WTC11 (cell line): ENCODE measurements at regions not wholly inside any gene's neighbourhood (a gene's known extent, or its start where the extent isn't known, plus 50 kb on each side); places are given as distances from the start of the nearest gene placed in this dataset.

Experiments
- ATAC-seq: fragments of 200-7000 bp; cut with Tn5 transposase; 2 replicates; pipeline ENCODE4 v1.10.0; 2021; ENCODE audit warnings: mild to moderate bottlenecking, moderate library complexity
- CTCF ChIA-PET: fragments of 300-600 bp; sonication (Branson Sonifier 250); formaldehyde crosslinking; loops from one replicate; lab custom pipeline; 2021; ENCODE audit warnings: antibody characterized with exemption; lab: Charles Lee
- POLR2A ChIA-PET: fragments of 350-600 bp; sonication (Branson Sonifier 250); formaldehyde crosslinking; loops from one replicate; lab custom pipeline; 2021; ENCODE audit warnings: antibody characterized with exemption; lab: Charles Lee
- DNase-seq: peaks from one replicate; pipeline ENCODE4 v3.0.0; 2021; ENCODE audit warnings: low spot score
- H3K27ac Mint-ChIP-seq: 2 replicates; pipeline ENCODE4 v1.8.0; 2021; ENCODE audit warnings: mixed read lengths
- H3K27me3 Mint-ChIP-seq: 2 replicates; pipeline ENCODE4 v1.8.0; 2021; ENCODE audit warnings: low read depth, mild to moderate bottlenecking, moderate library complexity, mixed read lengths
- H3K36me3 Mint-ChIP-seq: 2 replicates; pipeline ENCODE4 v1.8.0; 2021; ENCODE audit warnings: mixed read lengths
- H3K4me1 Mint-ChIP-seq: 2 replicates; pipeline ENCODE4 v1.8.0; 2022; ENCODE audit warnings: mixed read lengths
- H3K4me3 Mint-ChIP-seq: 2 replicates; pipeline ENCODE4 v1.8.0; 2021; ENCODE audit warnings: mild to moderate bottlenecking, moderate library complexity, mixed read lengths
- H3K9me3 Mint-ChIP-seq: 2 replicates; pipeline ENCODE4 v1.8.0; 2021; ENCODE audit warnings: mixed read lengths
- AR ChIP-seq: fragments of 250-450 bp; sonication (Bioruptor Pico); IDR thresholded peaks from 2 replicates; pipeline ENCODE4 v1.9.0; 2021; ENCODE audit warnings: mild to moderate bottlenecking
- ARID4B ChIP-seq: sonication (generic); formaldehyde crosslinking; IDR thresholded peaks from 2 replicates; pipeline ENCODE4 v1.8.0; 2023; ENCODE audit warnings: missing genetic modification reagents, mild to moderate bottlenecking, borderline replicate concordance
- CTCF ChIP-seq: fragments of 200-600 bp; IDR thresholded peaks from 2 replicates; pipeline ENCODE4 v1.8.0; 2022; ENCODE audit warnings: antibody characterized with exemption
- ELF4 ChIP-seq: sonication (generic); formaldehyde crosslinking; IDR thresholded peaks from 2 replicates; pipeline ENCODE4 v1.8.1; 2022; ENCODE audit warnings: low read depth, mild to moderate bottlenecking, moderate library complexity, missing genetic modification reagents
- FOXK1 ChIP-seq: sonication (generic); formaldehyde crosslinking; IDR thresholded peaks from 2 replicates; pipeline ENCODE4 v1.8.0; 2022; ENCODE audit warnings: mild to moderate bottlenecking, moderate library complexity, missing genetic modification reagents
- HMGXB4 ChIP-seq: sonication (generic); formaldehyde crosslinking; IDR thresholded peaks from 2 replicates; pipeline ENCODE4 v1.8.1; 2023; ENCODE audit warnings: mild to moderate bottlenecking, moderate library complexity, missing genetic modification reagents
- IRF2 ChIP-seq: sonication (generic); formaldehyde crosslinking; IDR thresholded peaks from 2 replicates; pipeline ENCODE4 v1.8.0; 2022; ENCODE audit warnings: low read depth, missing genetic modification reagents, borderline replicate concordance
- KAT7 ChIP-seq: sonication (generic); formaldehyde crosslinking; IDR thresholded peaks from 2 replicates; pipeline ENCODE4 v1.8.1; 2023; ENCODE audit warnings: missing genetic modification reagents, mild to moderate bottlenecking, borderline replicate concordance
- MLX ChIP-seq: sonication (generic); formaldehyde crosslinking; IDR thresholded peaks from 2 replicates; pipeline ENCODE4 v1.8.1; 2023; ENCODE audit warnings: mild to moderate bottlenecking, missing genetic modification reagents, moderate library complexity
- MXD4 ChIP-seq: fragments of 250-450 bp; sonication (Bioruptor Pico); IDR thresholded peaks from 2 replicates; pipeline ENCODE4 v1.8.0; 2021; ENCODE audit warnings: mild to moderate bottlenecking, moderate library complexity, borderline replicate concordance
- NFYB ChIP-seq: sonication (generic); formaldehyde crosslinking; conservative IDR thresholded peaks from 2 replicates; pipeline ENCODE4 v1.8.0; 2022; ENCODE audit warnings: low read depth, missing genetic modification reagents
- NR2C2 ChIP-seq: sonication (generic); formaldehyde crosslinking; IDR thresholded peaks from 2 replicates; pipeline ENCODE4 v1.8.0; 2022; ENCODE audit warnings: mild to moderate bottlenecking, missing genetic modification reagents
- OVOL2 ChIP-seq: fragments of 250-450 bp; sonication (Bioruptor Pico); IDR thresholded peaks from 2 replicates; pipeline ENCODE4 v1.9.0; 2021; ENCODE audit warnings: mild to moderate bottlenecking, borderline replicate concordance
- SMAD3 ChIP-seq: sonication (generic); formaldehyde crosslinking; IDR thresholded peaks from 2 replicates; pipeline ENCODE4 v1.8.0; 2022; ENCODE audit warnings: missing genetic modification reagents, mild to moderate bottlenecking, borderline replicate concordance
- SP1 ChIP-seq: sonication (generic); formaldehyde crosslinking; conservative IDR thresholded peaks from 2 replicates; pipeline ENCODE4 v1.8.1; 2022; ENCODE audit warnings: missing genetic modification reagents
- ZBTB21 ChIP-seq: sonication (generic); formaldehyde crosslinking; IDR thresholded peaks from 2 replicates; pipeline ENCODE4 v1.8.1; 2023; ENCODE audit warnings: mild to moderate bottlenecking, missing genetic modification reagents, borderline replicate concordance
- ZNF138 ChIP-seq: sonication (generic); formaldehyde crosslinking; conservative IDR thresholded peaks from 2 replicates; pipeline ENCODE4 v1.8.1; 2022; ENCODE audit warnings: mild to moderate bottlenecking, moderate library complexity, missing genetic modification reagents
- ZNF219 ChIP-seq: sonication (generic); formaldehyde crosslinking; IDR thresholded peaks from 2 replicates; pipeline ENCODE4 v1.8.0; 2023; ENCODE audit warnings: missing genetic modification reagents, mild to moderate bottlenecking, borderline replicate concordance

GRCh38 chr1:4000811-4001251, 100.8 kb upstream of the C1orf174 start:
- DNase-seq (no peak), ATAC-seq (no peak)
- no peaks in the 10 kb centered on the region for H3K4me1 Mint-ChIP-seq
- ChIA-PET POLR2A (no interaction called here), CTCF (no interaction called here)
- H3K4me3 Mint-ChIP-seq = no peak overlapping the region
- peaks cover 70% of the 10 kb centered on the region for H3K9me3 Mint-ChIP-seq
- no peak overlapping the region for H3K27ac Mint-ChIP-seq
- peaks cover 6% of the 10 kb centered on the region for H3K27me3 Mint-ChIP-seq
- TF ChIP-seq ARID4B (CRISPR knock-in tag) = no peak
- no peak for TF ChIP-seq SP1 (CRISPR knock-in tag)
- no peak for TF ChIP-seq NR2C2 (CRISPR knock-in tag)
- TF ChIP-seq HMGXB4 (CRISPR knock-in tag) = no peak
- TF ChIP-seq NFYB (CRISPR knock-in tag) = no peak
- peaks cover 59% of the 10 kb centered on the region for H3K36me3 Mint-ChIP-seq

- DNase-seq = no peak
- TF ChIP-seq KAT7 (no peak), MLX (no peak), AR (CRISPR knock-in tag) (no peak), ZBTB21 (no peak), OVOL2 (CRISPR knock-in tag) (no peak), CTCF (no peak), IRF2 (CRISPR knock-in tag) (no peak), ELF4 (no peak), ZNF138 (CRISPR knock-in tag) (no peak), MXD4 (CRISPR knock-in tag) (no peak), FOXK1 (CRISPR knock-in tag) (no peak), ZNF219 (no peak), SMAD3 (no peak)
- Mint-ChIP-seq H3K36me3 (peaks cover 60% of the 10 kb centered on the region), H3K27me3 (peaks cover 6% of the 10 kb centered on the region), H3K9me3 (peaks cover 64% of the 10 kb centered on the region), H3K4me1 (no peaks in the 10 kb centered on the region), H3K4me3 (no peak overlapping the region), H3K27ac (no peak overlapping the region)
- CTCF ChIA-PET = no interaction called here
- POLR2A ChIA-PET = no interaction called here
- ATAC-seq = no peak
These were observed 101.4 kb upstream of the C1orf174 start for GRCh38 chr1:4001461-4001860.
